ENCODE measurements at regions not wholly inside any gene's neighbourhood (a gene's known extent, or its start where the extent isn't known, plus 50 kb on each side); places are given as distances from the start of the nearest gene placed in this dataset.

DNA sequence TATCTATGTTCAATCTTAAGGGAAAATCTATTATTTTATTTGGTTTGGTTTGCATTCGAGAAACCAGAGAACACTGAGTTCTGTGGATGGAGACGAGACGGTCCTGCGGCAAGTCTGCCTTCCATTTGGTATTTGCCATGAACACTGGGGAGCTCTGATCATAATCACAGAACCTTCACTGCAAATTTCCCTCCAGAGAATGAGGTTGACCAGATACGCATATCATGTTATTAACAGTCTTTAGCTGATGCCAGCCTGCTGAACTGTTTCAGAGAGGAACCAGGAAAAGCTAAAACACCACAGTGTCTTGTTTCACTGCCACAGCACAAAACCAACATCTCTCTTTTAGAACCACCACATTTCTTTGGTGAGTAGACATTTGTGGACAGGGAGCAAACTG, 269.4 kb upstream of the AGAP1 start:
- TF ChIP-seq, protein P1, sequence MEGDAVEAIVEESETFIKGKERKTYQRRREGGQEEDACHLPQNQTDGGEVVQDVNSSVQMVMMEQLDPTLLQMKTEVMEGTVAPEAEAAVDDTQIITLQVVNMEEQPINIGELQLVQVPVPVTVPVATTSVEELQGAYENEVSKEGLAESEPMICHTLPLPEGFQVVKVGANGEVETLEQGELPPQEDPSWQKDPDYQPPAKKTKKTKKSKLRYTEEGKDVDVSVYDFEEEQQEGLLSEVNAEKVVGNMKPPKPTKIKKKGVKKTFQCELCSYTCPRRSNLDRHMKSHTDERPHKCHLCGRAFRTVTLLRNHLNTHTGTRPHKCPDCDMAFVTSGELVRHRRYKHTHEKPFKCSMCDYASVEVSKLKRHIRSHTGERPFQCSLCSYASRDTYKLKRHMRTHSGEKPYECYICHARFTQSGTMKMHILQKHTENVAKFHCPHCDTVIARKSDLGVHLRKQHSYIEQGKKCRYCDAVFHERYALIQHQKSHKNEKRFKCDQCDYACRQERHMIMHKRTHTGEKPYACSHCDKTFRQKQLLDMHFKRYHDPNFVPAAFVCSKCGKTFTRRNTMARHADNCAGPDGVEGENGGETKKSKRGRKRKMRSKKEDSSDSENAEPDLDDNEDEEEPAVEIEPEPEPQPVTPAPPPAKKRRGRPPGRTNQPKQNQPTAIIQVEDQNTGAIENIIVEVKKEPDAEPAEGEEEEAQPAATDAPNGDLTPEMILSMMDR (conservative IDR thresholded peaks at IDR 0.05 in 1 of 2, IDR thresholded peaks at IDR 0.05 in 1 of 2; ENCODE audit: low read depth in 1 of 2, low read length in 2 of 2) = no peak
- no peak for TF ChIP-seq EZH2 (IDR thresholded peaks at IDR 0.05; ENCODE audit: low read length, missing control alignments)

Data from fibroblast of lung (primary cell).